H1 (cell line): ENCODE measurements at regions not wholly inside any gene's neighbourhood (a gene's known extent, or its start where the extent isn't known, plus 50 kb on each side); places are given as distances from the start of the nearest gene placed in this dataset.

ENCODE experiments used
- CTCF ChIA-PET: fragments of 300-600 bp; sonication (Branson Sonifier 250); formaldehyde crosslinking; loops from one replicate; lab custom pipeline; 2021; ENCODE audit not compliant: partially characterized antibody; lab: Charles Lee
- POLR2A ChIA-PET: fragments of 300-600 bp; sonication (Branson Sonifier 250); formaldehyde crosslinking; loops from one replicate; lab custom pipeline; 2021; ENCODE audit warnings: inconsistent platforms; ENCODE audit not compliant: partially characterized antibody; lab: Charles Lee
- DNase-seq, 2 experiments: peaks; one replicate each; pipeline versions ENCODE4 v3.0.0 to v3.0.0-alpha.2; 2010 to 2022; ENCODE audit warnings: low spot score in 2 of 2, low read depth in 1 of 2, mixed read lengths in 1 of 2
- FAIRE-seq: peaks from 2 replicates; lab custom pipeline; 2011; peaks lifted over from hg19 to GRCh38; lab: Jason Lieb, UNC
- H2AFZ ChIP-seq: 2 replicates; pipeline ENCODE4 v1.8.1; 2012; ENCODE audit warnings: low read length, inconsistent platforms
- H2AK5ac ChIP-seq: 2 replicates; pipeline ENCODE4 v1.6.1; 2013; ENCODE audit warnings: low read depth, low read length
- H2BK120ac ChIP-seq: replicated peaks from 2 replicates; pipeline ENCODE3; 2013; ENCODE audit warnings: low read depth, low read length, inconsistent platforms
- H2BK12ac ChIP-seq: 2 replicates; pipeline ENCODE4 v1.6.1; 2013; ENCODE audit warnings: low read depth, low read length
- H2BK15ac ChIP-seq: 2 replicates; pipeline ENCODE4 v1.6.1; 2013; ENCODE audit warnings: low read length
- H2BK20ac ChIP-seq: 2 replicates; pipeline ENCODE4 v1.6.1; 2013; ENCODE audit warnings: low read length
- H2BK5ac ChIP-seq: 2 replicates; pipeline ENCODE4 v1.6.1; 2013; ENCODE audit warnings: low read depth, low read length
- H3K14ac ChIP-seq: 2 replicates; pipeline ENCODE4 v1.6.1; 2013; ENCODE audit warnings: inconsistent platforms; ENCODE audit not compliant: insufficient read length
- H3K18ac ChIP-seq: 2 replicates; pipeline ENCODE4 v1.6.1; 2013; ENCODE audit warnings: low read length; ENCODE audit errors: extremely low read depth
- H3K23ac ChIP-seq: 2 replicates; pipeline ENCODE4 v1.6.1; 2013; ENCODE audit warnings: inconsistent platforms; ENCODE audit not compliant: insufficient read length
- H3K23me2 ChIP-seq: 2 replicates; pipeline ENCODE4 v1.6.1; 2013; ENCODE audit warnings: low read depth, low read length
- H3K27ac ChIP-seq: 2 replicates; pipeline ENCODE4 v1.6.1; 2011; ENCODE audit warnings: low read depth, low read length, inconsistent platforms
- H3K27me3 ChIP-seq, 4 experiments: replicated peaks in 1 of 4; 1 replicate in 1 of 4; 2 replicates in 3 of 4; pipeline versions ENCODE4 v1.6.1 to v1.8.1; 2011 to 2013; ENCODE audit warnings: low read length in 3 of 4, mild to moderate bottlenecking in 3 of 4, inconsistent platforms in 2 of 4, mixed read lengths in 2 of 4, moderate library complexity in 1 of 4; ENCODE audit not compliant: control insufficient read depth in 3 of 4, insufficient read depth in 3 of 4; ENCODE audit errors: extremely low read depth in 1 of 4
- H3K36me3 ChIP-seq, 4 experiments: 2 replicates each; pipeline versions ENCODE4 v1.6.1 to v1.8.1; 2011 to 2013; ENCODE audit warnings: mild to moderate bottlenecking in 4 of 4, low read length in 3 of 4, moderate library complexity in 2 of 4, control low read depth in 1 of 4, inconsistent platforms in 1 of 4; ENCODE audit not compliant: insufficient read depth in 4 of 4, control insufficient read depth in 2 of 4
- H3K4ac ChIP-seq: replicated peaks from 2 replicates; pipeline ENCODE3; 2013; ENCODE audit warnings: low read length, low read depth, mixed read lengths, inconsistent platforms; ENCODE audit not compliant: insufficient read length
- H3K4me1 ChIP-seq, 4 experiments: replicated peaks in 1 of 4; 1 replicate in 1 of 4; 2 replicates in 3 of 4; pipeline versions ENCODE4 v1.6.1 to v1.8.1; 2011 to 2013; ENCODE audit warnings: low read length in 3 of 4, inconsistent platforms in 2 of 4, mixed read lengths in 1 of 4; ENCODE audit not compliant: insufficient read depth in 4 of 4, control insufficient read depth in 3 of 4
- H3K4me2 ChIP-seq, 2 experiments: 2 replicates each; pipeline versions ENCODE4 v1.6.1 to v1.8.1; 2011 to 2013; ENCODE audit warnings: low read depth in 2 of 2, low read length in 2 of 2, control low read depth in 1 of 2, inconsistent platforms in 1 of 2, mild to moderate bottlenecking in 1 of 2; ENCODE audit not compliant: insufficient read depth in 1 of 2
- H3K4me3 ChIP-seq, 4 experiments: fragments of 200-600, 300-600 bp in 1 of 4; sonication (generic), shearing (Covaris generic), sonication (Bioruptor Twin) in 1 of 4; 2 replicates each; pipeline versions ENCODE4 v1.5.1 to v1.8.1; 2011 to 2016; ENCODE audit warnings: low read length in 4 of 4, low read depth in 3 of 4, control low read depth in 2 of 4, inconsistent platforms in 2 of 4, mild to moderate bottlenecking in 2 of 4, mixed read lengths in 1 of 4, moderate library complexity in 1 of 4; ENCODE audit not compliant: insufficient read depth in 2 of 4; ENCODE audit errors: extremely low read depth in 1 of 4
- H3K56ac ChIP-seq: replicated peaks from 2 replicates; pipeline ENCODE3; 2013; ENCODE audit warnings: low read depth, mild to moderate bottlenecking, mixed read lengths, low read length, inconsistent platforms; ENCODE audit not compliant: insufficient read length
- H3K79me1 ChIP-seq: 2 replicates; pipeline ENCODE4 v1.6.1; 2013; ENCODE audit warnings: low read depth, low read length, control low read depth
- H3K79me2 ChIP-seq, 2 experiments: 2 replicates each; pipeline versions ENCODE4 v1.6.1 to v1.8.1; 2012 to 2013; ENCODE audit warnings: low read length in 2 of 2, mild to moderate bottlenecking in 2 of 2, inconsistent platforms in 1 of 2; ENCODE audit not compliant: insufficient read depth in 2 of 2, control insufficient read depth in 1 of 2
- H3K9ac ChIP-seq, 4 experiments: replicated peaks in 1 of 4; 1 replicate in 1 of 4; 2 replicates in 3 of 4; pipeline versions ENCODE4 v1.6.1 to v1.8.1; 2011 to 2013; ENCODE audit warnings: low read depth in 3 of 4, low read length in 3 of 4, control low read depth in 2 of 4, mild to moderate bottlenecking in 2 of 4, moderate library complexity in 2 of 4, inconsistent platforms in 1 of 4; ENCODE audit errors: extremely low read depth in 1 of 4
- H3K9me3 ChIP-seq, 2 experiments: 2 replicates each; pipeline versions ENCODE4 v1.6.1 to v1.8.1; 2012 to 2013; ENCODE audit warnings: mild to moderate bottlenecking in 2 of 2, moderate library complexity in 2 of 2, control low read depth in 1 of 2, inconsistent platforms in 1 of 2, low read depth in 1 of 2, low read length in 1 of 2, mixed read lengths in 1 of 2; ENCODE audit not compliant: insufficient read depth in 2 of 2
- H4K20me1 ChIP-seq, 2 experiments: replicated peaks in 1 of 2; 2 replicates each; pipeline versions ENCODE3 to v1.8.1; 2011 to 2013; ENCODE audit warnings: inconsistent platforms in 2 of 2, low read length in 2 of 2, mild to moderate bottlenecking in 1 of 2; ENCODE audit not compliant: insufficient read depth in 2 of 2, control insufficient read depth in 1 of 2
- H4K5ac ChIP-seq: 2 replicates; pipeline ENCODE4 v1.6.1; 2013; ENCODE audit warnings: low read length, low read depth, mixed read lengths, inconsistent platforms; ENCODE audit not compliant: insufficient read length
- H4K8ac ChIP-seq: 2 replicates; pipeline ENCODE4 v1.8.0; 2013; ENCODE audit warnings: mild to moderate bottlenecking, moderate library complexity, low read length, inconsistent platforms; ENCODE audit not compliant: insufficient read depth; ENCODE audit errors: extremely low read depth
- H4K91ac ChIP-seq: replicated peaks from 2 replicates; pipeline ENCODE3; 2013; ENCODE audit warnings: low read length, mixed read lengths, inconsistent platforms; ENCODE audit not compliant: insufficient read length
- CREB1 ChIP-seq: IDR thresholded peaks from 2 replicates; pipeline ENCODE4 v1.6.1; 2012; ENCODE audit warnings: inconsistent platforms
- EZH2 ChIP-seq: fragments of 200-600 bp; sonication (generic); IDR thresholded peaks from 2 replicates; pipeline ENCODE4 v1.7.1; 2012; ENCODE audit warnings: low read depth, mild to moderate bottlenecking, moderate library complexity, low read length, inconsistent platforms; ENCODE audit not compliant: severe bottlenecking
- HDAC6 ChIP-seq: IDR thresholded peaks from one replicate; pipeline ENCODE4 v1.7.1; 2012; ENCODE audit warnings: low read depth, mild to moderate bottlenecking, inconsistent platforms, low read length, moderate library complexity
- KDM4A ChIP-seq: IDR thresholded peaks from one replicate; pipeline ENCODE4 v1.7.1; 2012; ENCODE audit warnings: low read depth, mild to moderate bottlenecking, moderate library complexity, low read length, inconsistent platforms; ENCODE audit not compliant: severe bottlenecking
- MAX ChIP-seq: IDR thresholded peaks from 2 replicates; pipeline ENCODE4 v1.6.1; 2012; ENCODE audit warnings: inconsistent platforms
- NANOG ChIP-seq: IDR thresholded peaks from 2 replicates; pipeline ENCODE4 v1.6.1; 2011; ENCODE audit warnings: low read length, low read depth, mild to moderate bottlenecking, inconsistent platforms; ENCODE audit not compliant: insufficient read depth, poor library complexity, severe bottlenecking
- NRF1 ChIP-seq: IDR thresholded peaks from 2 replicates; pipeline ENCODE4 v1.6.1; 2011; ENCODE audit warnings: mild to moderate bottlenecking, low read depth, low read length, improper control_type of control experiment
- PHF8 ChIP-seq: fragments of 200-600 bp; sonication (generic); conservative IDR thresholded peaks from 2 replicates; pipeline ENCODE4 v1.7.1; 2012; ENCODE audit warnings: low read depth, mild to moderate bottlenecking, inconsistent platforms, low read length, moderate library complexity
- POLR2AphosphoS5 ChIP-seq: IDR thresholded peaks from 2 replicates; pipeline ENCODE4 v1.6.1; 2011; ENCODE audit warnings: low read depth, low read length
- POU5F1 ChIP-seq: IDR thresholded peaks from 2 replicates; pipeline ENCODE4 v1.6.1; 2011; ENCODE audit warnings: low read depth, mild to moderate bottlenecking, low read length, moderate library complexity
- RXRA ChIP-seq: IDR thresholded peaks from 2 replicates; pipeline ENCODE4 v1.6.1; 2011; ENCODE audit warnings: low read depth, mild to moderate bottlenecking, low read length, moderate library complexity; ENCODE audit not compliant: insufficient read depth
- SAP30 ChIP-seq: fragments of 300-600 bp; sonication (generic); IDR thresholded peaks from 2 replicates; pipeline ENCODE4 v1.7.1; 2012; ENCODE audit warnings: low read length, moderate library complexity, mild to moderate bottlenecking, inconsistent platforms; ENCODE audit not compliant: insufficient read depth, insufficient replicate concordance
- SIX5 ChIP-seq: IDR thresholded peaks from 2 replicates; pipeline ENCODE4 v1.6.1; 2011; ENCODE audit warnings: mild to moderate bottlenecking, low read depth, low read length
- SP4 ChIP-seq: IDR thresholded peaks from 2 replicates; pipeline ENCODE4 v1.6.1; 2012; ENCODE audit warnings: low read length, inconsistent platforms
- SRF ChIP-seq: IDR thresholded peaks from 2 replicates; pipeline ENCODE4 v1.6.1; 2011; ENCODE audit warnings: mild to moderate bottlenecking, low read depth, low read length, moderate library complexity
- TCF12 ChIP-seq: IDR thresholded peaks from 2 replicates; pipeline ENCODE4 v1.6.1; 2011; ENCODE audit warnings: low read depth, mild to moderate bottlenecking, low read length
- WGBS, 2 experiments: shearing (Covaris generic) in 1 of 2; methylation state at CpG; one replicate each; pipeline versions ENCODE4 v1.1.6 to v1.1.7; 2013 to 2015; ENCODE audit warnings: low lambda C conversion rate in 2 of 2, mixed read lengths in 2 of 2, inconsistent platforms in 1 of 2, low coverage in 1 of 2, missing lambda C conversion rate in 1 of 2; ENCODE audit not compliant: insufficient replicate concordance in 2 of 2, insufficient coverage in 1 of 2, insufficient read length in 1 of 2; ENCODE audit errors: extremely low coverage in 1 of 2, missing lambda C conversion rate in 1 of 2; 5-methylcytosine and 5-hydroxymethylcytosine counted together

GRCh38 chr3:13234666-13235065 lies 161.4 kb upstream of the IQSEC1 start:
- Histone ChIP-seq H3K4me2 (no peak overlapping the region), H3K9ac (no peak overlapping the region), H2BK20ac (no peak overlapping the region), H3K79me1 (no peaks in the 10 kb centered on the region), H2BK15ac (no peak overlapping the region), H3K4ac (no peak overlapping the region), H4K91ac (no peak overlapping the region), H2BK12ac (no peak overlapping the region), H3K23ac (no peak overlapping the region), H3K27me3 (no peaks in the 10 kb centered on the region), H3K56ac (no peak overlapping the region), H3K14ac (no peak overlapping the region), H3K23me2 (no peaks in the 10 kb centered on the region), H2BK5ac (no peak overlapping the region), H3K79me2 (no peaks in the 10 kb centered on the region), H3K36me3 (no peaks in the 10 kb centered on the region), H4K5ac (no peak overlapping the region), H3K18ac (no peak overlapping the region), H4K8ac (no peak overlapping the region), H4K20me1 (no peaks in the 10 kb centered on the region), H3K27ac (no peak overlapping the region), H3K4me1 (peaks cover 0 to 11% (median 7%) of the 10 kb centered on the region in 4 experiments; a peak in 5 of 7 replicates), H3K9me3 (no peaks in the 10 kb centered on the region), H3K4me3 (no peak overlapping the region), H2AFZ (no peak overlapping the region), H2AK5ac (no peak overlapping the region), H2BK120ac (no peak overlapping the region)
- DNase-seq (no peak), FAIRE-seq (no peak)
- WGBS, 2 experiments = 87% methylated on average over 9 of the region's 9 CpGs; no CpG with 5 or more reads in 1 of the 2 experiments
- ChIA-PET CTCF (interaction anchor here (0.5 to 1.4 kb wide), 4 partner anchors 127 to 391 kb away, joined by 3 to 4 read pairs (median 3); no protein-coding TSS in a partner anchor), POLR2A (no interaction called here)
- TF ChIP-seq MAX (no peak), TCF12 (no peak), NRF1 (no peak), SP4 (no peak), RXRA (no peak), EZH2 (no peak), HDAC6 (no peak), POU5F1 (no peak), CREB1 (no peak), KDM4A (no peak), POLR2AphosphoS5 (no peak), SAP30 (no peak), SRF (no peak), NANOG (no peak), SIX5 (no peak), PHF8 (no peak)
